Activated CD4-positive, alpha-beta memory T cell treated with anti-CD3 and anti-CD28 coated beads for 36 hours (primary cell): ENCODE measurements at regions not wholly inside any gene's neighbourhood (a gene's known extent, or its start where the extent isn't known, plus 50 kb on each side); places are given as distances from the start of the nearest gene placed in this dataset.

Experiments
- CTCF ChIA-PET: fragments of 350-600 bp; sonication (Branson Sonifier 250); formaldehyde crosslinking; loops from one replicate; lab custom pipeline; 2021; ENCODE audit warnings: antibody characterized with exemption, inconsistent platforms; lab: Charles Lee
- POLR2A ChIA-PET: fragments of 350-600 bp; sonication (Branson Sonifier 250); formaldehyde crosslinking; loops from one replicate; lab custom pipeline; 2021; ENCODE audit warnings: antibody characterized with exemption; lab: Charles Lee
- DNase-seq: peaks from one replicate; pipeline ENCODE4 v3.0.0-alpha.2; 2020
- H3K27ac Mint-ChIP-seq: one replicate; pipeline ENCODE4 v1.8.0; 2021; ENCODE audit warnings: mixed read lengths
- H3K27me3 Mint-ChIP-seq: one replicate; pipeline ENCODE4 v1.8.0; 2021; ENCODE audit warnings: mixed read lengths
- H3K36me3 Mint-ChIP-seq: one replicate; pipeline ENCODE4 v1.8.0; 2021; ENCODE audit warnings: mixed read lengths
- H3K4me1 Mint-ChIP-seq: one replicate; pipeline ENCODE4 v1.8.0; 2021; ENCODE audit warnings: low read depth, mixed read lengths
- H3K4me3 Mint-ChIP-seq: one replicate; pipeline ENCODE4 v1.8.0; 2021; ENCODE audit warnings: mild to moderate bottlenecking, mixed read lengths
- H3K9me3 Mint-ChIP-seq: one replicate; pipeline ENCODE4 v1.8.0; 2021; ENCODE audit warnings: mixed read lengths
- intact Hi-C: fragments of 100-400 bp; cut with micrococcal nuclease; formaldehyde crosslinking; loops from one replicate; pipeline ENCODE4 v1.15.1; 2023

DNA sequence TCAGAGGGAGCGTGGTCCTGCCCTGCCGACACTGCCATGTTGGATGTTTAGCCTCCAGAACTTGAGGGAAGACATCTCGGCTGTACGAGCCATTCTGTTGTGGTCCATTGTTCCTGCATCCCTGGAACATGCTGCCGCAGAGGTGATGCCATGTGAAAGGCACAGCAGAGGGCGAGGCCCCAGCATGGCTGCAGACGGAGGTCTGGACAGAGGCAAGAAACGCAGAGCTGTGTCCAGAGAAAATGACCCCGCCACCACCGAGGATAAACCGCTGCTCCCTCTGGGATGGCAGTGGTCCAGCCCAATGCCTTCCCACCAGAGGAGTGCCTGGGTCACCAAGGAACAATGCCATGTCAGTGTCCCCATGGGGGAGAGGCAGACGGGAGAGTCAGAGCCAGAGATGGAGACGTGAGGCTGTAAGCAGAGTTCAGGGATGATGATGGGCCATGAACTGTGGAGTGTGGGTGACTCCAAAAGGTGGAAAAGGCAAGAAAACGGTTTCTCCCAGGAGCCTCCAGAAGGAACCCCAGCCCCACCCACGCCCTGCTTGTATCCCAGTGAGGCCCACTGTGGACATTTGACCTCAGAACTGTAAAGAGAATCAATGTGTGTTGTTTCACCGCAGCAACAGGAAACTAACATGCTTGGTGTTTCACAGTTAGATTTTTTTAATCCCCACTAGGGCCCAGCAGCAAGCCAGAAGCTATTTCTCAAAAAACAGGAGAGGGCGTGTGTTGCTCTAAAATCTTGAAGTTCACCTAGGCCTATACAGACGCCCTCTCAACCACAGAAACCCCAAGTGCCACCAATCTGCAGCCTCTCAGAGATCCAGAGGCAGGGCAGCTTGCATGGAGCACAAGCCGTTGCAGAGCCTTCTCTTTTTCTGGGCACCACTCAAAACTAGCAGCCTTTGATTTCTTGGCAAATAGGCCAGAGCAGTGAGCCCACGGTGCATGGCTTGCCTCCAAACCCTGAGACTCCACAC is 1422.9 kb downstream of the TBC1D22A start:
- DNase-seq, result no peak
- intact Hi-C loops, result no loop called here
- Mint-ChIP-seq H3K4me1 (no peaks in the 10 kb centered on the region), H3K9me3 (peaks cover 6% of the 10 kb centered on the region), H3K27me3 (peaks cover 5% of the 10 kb centered on the region), H3K36me3 (no peaks in the 10 kb centered on the region), H3K27ac (no peak overlapping the region), H3K4me3 (no peak overlapping the region)
- ChIA-PET CTCF (no interaction called here), POLR2A (no interaction called here)

DNA sequence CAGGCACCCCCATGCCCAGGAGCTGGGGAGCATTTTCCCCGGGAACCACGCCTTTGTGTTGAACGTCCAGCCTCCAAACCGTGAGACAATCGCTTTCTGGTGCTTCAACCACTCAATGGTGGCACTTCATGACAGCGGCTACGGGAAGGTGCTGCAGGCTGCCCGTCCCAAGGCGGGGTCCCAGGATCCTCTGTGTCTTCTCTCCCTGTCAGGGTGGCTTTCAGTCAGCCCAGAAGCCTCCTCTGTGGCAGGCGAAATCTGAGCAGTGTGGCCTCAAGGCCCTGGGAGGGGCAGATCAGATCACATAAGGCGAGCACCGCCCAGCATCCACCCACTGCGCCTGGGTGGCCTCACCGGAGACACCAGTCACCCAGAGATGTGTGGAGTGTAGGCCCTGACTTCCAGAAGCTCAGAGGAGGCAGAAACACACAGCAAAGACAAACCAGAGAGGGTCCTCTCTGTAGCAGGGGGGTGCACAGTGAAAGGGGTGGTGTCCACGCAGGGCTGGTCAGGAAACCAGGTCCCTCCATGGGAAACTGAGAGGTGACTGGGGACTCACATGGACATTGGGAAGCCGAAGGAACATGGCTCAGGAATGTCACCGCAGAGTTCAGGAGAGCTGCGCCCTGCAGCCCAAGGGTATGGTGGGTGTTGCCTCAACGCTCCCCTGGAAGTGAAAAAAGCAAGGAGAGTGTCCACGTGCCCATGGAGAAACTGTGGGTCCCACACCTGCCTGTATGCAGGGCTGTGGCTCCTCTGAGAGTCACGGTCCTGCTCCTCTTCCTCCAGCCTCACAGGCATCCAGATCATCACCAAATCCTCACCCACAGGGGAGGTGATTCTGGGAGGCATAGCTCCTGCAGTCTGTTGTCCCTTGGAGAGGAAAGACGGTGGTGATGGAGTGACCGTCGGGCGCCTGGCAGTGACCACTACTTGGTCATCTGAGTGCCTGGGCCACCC is 1420.7 kb downstream of the TBC1D22A start:
- H3K4me1 Mint-ChIP-seq, result no peaks in the 10 kb centered on the region
- H3K4me3 Mint-ChIP-seq, result no peak overlapping the region
- no peaks in the 10 kb centered on the region for H3K9me3 Mint-ChIP-seq
- intact Hi-C loops, result no loop called here
- ChIA-PET POLR2A (no interaction called here), CTCF (no interaction called here)
- DNase-seq, result no peak
- H3K27ac Mint-ChIP-seq, result no peak overlapping the region
- peaks cover 2% of the 10 kb centered on the region for H3K27me3 Mint-ChIP-seq
- no peaks in the 10 kb centered on the region for H3K36me3 Mint-ChIP-seq

- Mint-ChIP-seq H3K4me1 (no peaks in the 10 kb centered on the region), H3K9me3 (no peaks in the 10 kb centered on the region), H3K27ac (no peak overlapping the region), H3K4me3 (no peak overlapping the region), H3K36me3 (no peaks in the 10 kb centered on the region), H3K27me3 (no peaks in the 10 kb centered on the region)
- intact Hi-C loops, result no loop called here
- CTCF ChIA-PET, result no interaction called here
- POLR2A ChIA-PET, result no interaction called here
- no peak for DNase-seq
Measured at GRCh38 chr22:48182031-48182430, 1419.6 kb downstream of the TBC1D22A start.

DNA sequence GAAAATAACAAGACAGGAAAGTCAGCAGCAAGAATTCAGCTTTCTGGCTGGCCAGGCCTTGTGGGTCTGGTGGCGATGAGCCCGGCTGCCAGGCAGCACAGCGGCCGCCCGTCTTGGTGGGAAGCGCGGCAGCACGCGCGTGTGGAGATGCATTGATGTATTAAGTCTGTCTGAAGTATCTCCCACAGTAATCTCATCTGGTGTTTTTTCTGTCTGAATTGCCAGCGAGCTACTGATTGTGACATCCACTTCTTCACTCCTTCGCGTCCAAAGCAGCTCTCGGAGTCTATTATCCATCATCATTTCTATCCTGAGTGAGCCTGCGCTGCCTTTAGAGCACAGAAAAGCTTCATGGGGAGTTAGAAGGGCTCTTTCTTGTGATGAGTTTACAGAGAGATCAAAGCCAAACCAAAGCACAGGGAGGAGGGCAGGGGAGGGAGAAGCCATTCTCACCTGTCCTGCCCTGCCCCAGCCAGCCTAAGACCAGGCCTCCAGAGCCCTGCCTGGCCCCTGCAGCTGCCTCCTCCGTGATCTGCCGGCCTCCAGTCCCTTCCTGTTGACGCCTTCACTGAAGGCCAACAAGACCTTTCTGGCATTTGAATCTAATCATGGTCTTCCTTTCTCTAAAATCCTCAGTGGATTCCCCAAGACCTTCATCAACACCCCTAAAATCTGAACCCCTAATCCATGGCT is 1419.0 kb downstream of the TBC1D22A start:
- CTCF ChIA-PET, result no interaction called here
- H3K27ac Mint-ChIP-seq, result no peak overlapping the region
- DNase-seq, result no peak
- H3K36me3 Mint-ChIP-seq, result no peaks in the 10 kb centered on the region
- no peaks in the 10 kb centered on the region for H3K9me3 Mint-ChIP-seq
- intact Hi-C loops, result no loop called here
- no peaks in the 10 kb centered on the region for H3K27me3 Mint-ChIP-seq
- POLR2A ChIA-PET, result no interaction called here
- no peak overlapping the region for H3K4me3 Mint-ChIP-seq
- no peaks in the 10 kb centered on the region for H3K4me1 Mint-ChIP-seq

DNA sequence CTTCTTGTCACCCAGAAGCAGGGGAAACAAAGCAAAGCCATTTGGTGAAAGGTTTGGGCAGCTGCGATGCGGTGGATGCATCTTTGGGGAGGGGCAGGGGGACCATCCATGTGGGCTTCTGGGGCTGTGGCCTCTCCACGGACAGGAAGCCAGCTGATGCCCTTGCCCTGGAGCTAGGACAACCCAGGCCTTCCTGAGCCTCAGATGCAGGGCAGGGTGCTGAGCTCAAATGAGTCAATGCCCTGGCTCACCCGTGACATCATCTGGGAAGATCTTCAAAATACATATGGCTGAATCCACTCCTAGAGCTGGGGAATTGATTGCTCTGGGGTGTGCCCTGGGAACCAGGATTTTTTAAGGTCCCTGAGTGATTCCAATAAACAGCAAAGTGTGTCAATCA is 1418.2 kb downstream of the TBC1D22A start:
- no peak overlapping the region for H3K27ac Mint-ChIP-seq
- H3K27me3 Mint-ChIP-seq, result no peaks in the 10 kb centered on the region
- intact Hi-C loops, result no loop called here
- no peaks in the 10 kb centered on the region for H3K4me1 Mint-ChIP-seq
- CTCF ChIA-PET, result no interaction called here
- no peaks in the 10 kb centered on the region for H3K36me3 Mint-ChIP-seq
- no peaks in the 10 kb centered on the region for H3K9me3 Mint-ChIP-seq
- H3K4me3 Mint-ChIP-seq, result no peak overlapping the region
- DNase-seq, result no peak
- POLR2A ChIA-PET, result no interaction called here

- no peaks in the 10 kb centered on the region for H3K36me3 Mint-ChIP-seq
- no peak overlapping the region for H3K27ac Mint-ChIP-seq
- H3K4me1 Mint-ChIP-seq, result no peaks in the 10 kb centered on the region
- no peaks in the 10 kb centered on the region for H3K9me3 Mint-ChIP-seq
- POLR2A ChIA-PET, result no interaction called here
- CTCF ChIA-PET, result no interaction called here
- no peak for DNase-seq
- no peak overlapping the region for H3K4me3 Mint-ChIP-seq
- intact Hi-C loops, result no loop called here
- no peaks in the 10 kb centered on the region for H3K27me3 Mint-ChIP-seq
Measured at GRCh38 chr22:48179571-48180546, 1417.4 kb downstream of the TBC1D22A start.

- Mint-ChIP-seq H3K4me3 (no peak overlapping the region), H3K9me3 (no peaks in the 10 kb centered on the region), H3K36me3 (no peaks in the 10 kb centered on the region), H3K4me1 (no peaks in the 10 kb centered on the region), H3K27ac (no peak overlapping the region), H3K27me3 (no peaks in the 10 kb centered on the region)
- ChIA-PET CTCF (no interaction called here), POLR2A (no interaction called here)
- DNase-seq, result no peak
- intact Hi-C loops, result no loop called here
Measured at GRCh38 chr22:48178536-48178935, 1416.1 kb downstream of the TBC1D22A start.

GRCh38 chr22:48177631-48178030 is 1415.2 kb downstream of the TBC1D22A start:
- Mint-ChIP-seq H3K36me3 (no peaks in the 10 kb centered on the region), H3K27me3 (no peaks in the 10 kb centered on the region), H3K4me1 (no peaks in the 10 kb centered on the region), H3K9me3 (no peaks in the 10 kb centered on the region), H3K27ac (no peak overlapping the region), H3K4me3 (no peak overlapping the region)
- CTCF ChIA-PET, result no interaction called here
- POLR2A ChIA-PET, result no interaction called here
- no peak for DNase-seq
- intact Hi-C loops, result no loop called here

GRCh38 chr22:48175721-48176120 is 1413.3 kb downstream of the TBC1D22A start:
- H3K4me3 Mint-ChIP-seq, result no peak overlapping the region
- H3K4me1 Mint-ChIP-seq, result no peaks in the 10 kb centered on the region
- no peaks in the 10 kb centered on the region for H3K9me3 Mint-ChIP-seq
- ChIA-PET CTCF (no interaction called here), POLR2A (no interaction called here)
- no peak for DNase-seq
- intact Hi-C loops, result no loop called here
- no peak overlapping the region for H3K27ac Mint-ChIP-seq
- H3K27me3 Mint-ChIP-seq, result no peaks in the 10 kb centered on the region
- no peaks in the 10 kb centered on the region for H3K36me3 Mint-ChIP-seq

DNA sequence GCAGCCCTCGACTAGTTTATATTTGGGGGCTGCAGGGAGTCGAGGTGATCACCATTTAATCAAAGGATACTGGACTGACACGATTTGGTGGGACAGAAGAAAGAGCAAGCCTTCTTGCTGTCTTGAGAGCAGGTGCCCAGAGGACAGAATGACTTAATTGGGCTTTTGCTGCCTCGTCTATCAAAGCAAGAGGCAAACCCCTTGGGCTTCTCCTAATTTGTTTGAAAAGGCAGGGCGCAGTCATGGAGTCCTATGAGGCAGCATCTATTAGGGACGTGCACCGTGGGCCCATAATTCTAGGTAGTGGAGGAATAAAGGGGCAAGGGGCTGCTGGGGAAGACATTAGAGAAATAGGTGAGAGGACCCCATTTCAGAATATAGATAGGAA is 1411.3 kb downstream of the TBC1D22A start:
- Mint-ChIP-seq H3K27ac (no peak overlapping the region), H3K9me3 (no peaks in the 10 kb centered on the region), H3K4me3 (no peak overlapping the region), H3K4me1 (no peaks in the 10 kb centered on the region), H3K27me3 (no peaks in the 10 kb centered on the region), H3K36me3 (no peaks in the 10 kb centered on the region)
- POLR2A ChIA-PET, result no interaction called here
- intact Hi-C loops, result no loop called here
- DNase-seq, result no peak
- CTCF ChIA-PET, result no interaction called here

- H3K4me3 Mint-ChIP-seq, result no peak overlapping the region
- POLR2A ChIA-PET, result no interaction called here
- CTCF ChIA-PET, result no interaction called here
- no peak for DNase-seq
- H3K4me1 Mint-ChIP-seq, result no peaks in the 10 kb centered on the region
- no peaks in the 10 kb centered on the region for H3K36me3 Mint-ChIP-seq
- H3K9me3 Mint-ChIP-seq, result no peaks in the 10 kb centered on the region
- H3K27me3 Mint-ChIP-seq, result no peaks in the 10 kb centered on the region
- no peak overlapping the region for H3K27ac Mint-ChIP-seq
- intact Hi-C loops, result no loop called here
Measured at GRCh38 chr22:48173061-48173772, 1410.8 kb downstream of the TBC1D22A start.
